NCI-H2196 treated with DMSO at 0.1 percent for 48 hours (cell line): ENCODE measurements at regions not wholly inside any gene's neighbourhood (a gene's known extent, or its start where the extent isn't known, plus 50 kb on each side); places are given as distances from the start of the nearest gene placed in this dataset.

Source experiments
- DNase-seq: peaks from one replicate; lab custom pipeline; 2025; ENCODE audit not compliant: unreplicated experiment; lab: John Stamatoyannopoulos, UW

DNA sequence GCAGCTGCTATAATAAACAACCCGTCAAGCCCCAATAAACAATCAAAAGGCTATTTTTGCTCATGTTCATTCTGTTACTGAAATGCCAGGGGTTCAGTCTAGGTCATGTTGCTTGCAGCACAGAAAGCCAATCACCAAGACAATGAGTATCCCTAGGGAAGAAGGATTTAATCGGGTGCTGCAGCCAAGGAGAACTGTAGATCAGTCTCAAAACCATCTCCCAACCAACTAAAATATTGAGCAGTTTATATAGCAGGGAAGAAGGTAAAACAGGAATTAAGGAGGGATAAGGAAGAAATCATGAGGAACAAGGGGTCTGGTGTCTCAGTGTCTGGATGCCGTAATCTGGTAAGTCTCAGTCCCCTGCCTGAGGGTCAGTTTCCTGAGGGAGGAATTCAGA is 169.5 kb downstream of the BLID start:
- DNase-seq = no peak

DNA sequence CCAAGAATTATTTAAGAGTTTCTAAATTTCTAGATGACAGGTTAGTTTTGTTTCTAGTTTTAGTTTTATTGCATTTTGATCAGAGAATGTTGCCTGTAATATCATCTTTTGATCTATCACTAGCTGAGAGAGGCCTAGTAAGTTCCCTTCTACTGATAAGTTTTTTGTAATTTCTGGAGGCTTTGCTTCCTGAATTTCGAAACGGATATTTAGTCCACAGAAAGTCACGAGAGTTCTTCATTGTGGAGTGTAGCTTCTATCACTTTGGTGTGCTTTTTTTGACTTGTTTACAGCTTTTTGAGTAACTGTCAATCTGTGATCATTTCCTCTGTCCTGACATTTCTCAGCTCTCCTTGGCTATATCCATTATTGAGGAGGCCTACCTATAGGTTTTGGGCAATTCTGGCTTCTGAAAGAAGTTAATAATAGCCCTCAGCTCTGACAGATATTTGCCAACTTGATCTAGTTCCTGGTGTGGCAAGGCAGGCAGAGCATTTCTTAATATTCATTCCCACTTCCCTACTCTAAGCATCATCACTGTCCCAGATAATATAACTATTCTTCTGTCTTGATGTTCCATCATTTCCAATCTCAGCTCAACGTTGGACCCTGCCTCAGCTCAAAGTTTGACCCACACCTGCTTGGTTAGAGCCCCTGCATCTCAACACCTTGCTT is 171.3 kb downstream of the BLID start:
- no peak for DNase-seq

DNA sequence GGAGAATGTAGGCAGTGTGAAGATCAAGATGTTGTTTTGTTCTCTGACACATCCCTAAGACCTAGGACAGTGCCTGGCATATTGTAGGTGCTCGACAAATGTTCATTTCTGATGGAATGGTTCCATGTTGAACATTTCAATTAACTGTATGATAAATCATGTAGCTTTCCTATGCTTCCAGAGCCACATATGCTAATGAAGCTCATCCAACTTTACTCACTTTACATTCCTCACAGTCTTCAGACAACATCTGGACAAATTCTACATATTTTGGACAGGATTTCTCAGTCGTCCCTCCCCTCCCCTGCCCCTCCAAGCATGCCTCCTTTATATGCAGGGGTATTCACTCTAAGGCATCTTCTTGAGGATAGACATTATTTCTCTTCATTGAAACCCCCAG is 177.9 kb downstream of the BLID start:
- no peak for DNase-seq

- no peak for DNase-seq
Measured at GRCh38 chr11:121936781-121937447, 179.1 kb downstream of the BLID start.

- DNase-seq = no peak
Measured at GRCh38 chr11:121936370-121936769, 179.6 kb downstream of the BLID start.

GRCh38 chr11:121933694-121934093 is 182.3 kb downstream of the BLID start:
- no peak for DNase-seq

- DNase-seq = no peak
Measured at GRCh38 chr11:121933294-121933693, 182.7 kb downstream of the BLID start.

DNA sequence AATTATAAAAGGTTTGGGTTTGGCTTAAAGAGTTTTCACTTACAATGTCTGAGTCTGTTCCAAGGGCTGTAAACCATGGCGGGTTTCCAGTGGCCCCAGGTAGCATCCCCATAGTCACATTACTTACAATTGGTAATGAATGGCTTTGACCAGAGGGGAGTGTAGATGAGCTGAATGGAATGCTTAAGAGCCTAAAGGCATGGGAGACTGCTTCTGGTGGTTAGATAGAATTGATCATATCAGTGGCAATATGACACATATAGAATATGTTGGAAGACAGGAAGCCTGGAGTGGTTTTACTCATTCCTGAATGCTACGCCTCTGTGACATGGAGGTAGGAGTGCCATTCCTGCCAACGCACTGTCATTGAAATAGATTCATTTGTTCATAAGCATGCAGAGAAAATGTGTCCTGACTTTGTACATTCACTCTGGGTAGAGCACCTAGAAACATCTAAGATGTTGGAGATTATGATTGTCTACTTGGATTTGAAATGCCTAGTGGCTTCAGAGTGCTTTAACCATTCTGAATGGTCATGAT is 183.3 kb downstream of the BLID start:
- DNase-seq = no peak

- no peak for DNase-seq
Measured at GRCh38 chr11:121931748-121932352, 184.2 kb downstream of the BLID start.

GRCh38 chr11:121931121-121931520 is 184.9 kb downstream of the BLID start:
- no peak for DNase-seq

DNA sequence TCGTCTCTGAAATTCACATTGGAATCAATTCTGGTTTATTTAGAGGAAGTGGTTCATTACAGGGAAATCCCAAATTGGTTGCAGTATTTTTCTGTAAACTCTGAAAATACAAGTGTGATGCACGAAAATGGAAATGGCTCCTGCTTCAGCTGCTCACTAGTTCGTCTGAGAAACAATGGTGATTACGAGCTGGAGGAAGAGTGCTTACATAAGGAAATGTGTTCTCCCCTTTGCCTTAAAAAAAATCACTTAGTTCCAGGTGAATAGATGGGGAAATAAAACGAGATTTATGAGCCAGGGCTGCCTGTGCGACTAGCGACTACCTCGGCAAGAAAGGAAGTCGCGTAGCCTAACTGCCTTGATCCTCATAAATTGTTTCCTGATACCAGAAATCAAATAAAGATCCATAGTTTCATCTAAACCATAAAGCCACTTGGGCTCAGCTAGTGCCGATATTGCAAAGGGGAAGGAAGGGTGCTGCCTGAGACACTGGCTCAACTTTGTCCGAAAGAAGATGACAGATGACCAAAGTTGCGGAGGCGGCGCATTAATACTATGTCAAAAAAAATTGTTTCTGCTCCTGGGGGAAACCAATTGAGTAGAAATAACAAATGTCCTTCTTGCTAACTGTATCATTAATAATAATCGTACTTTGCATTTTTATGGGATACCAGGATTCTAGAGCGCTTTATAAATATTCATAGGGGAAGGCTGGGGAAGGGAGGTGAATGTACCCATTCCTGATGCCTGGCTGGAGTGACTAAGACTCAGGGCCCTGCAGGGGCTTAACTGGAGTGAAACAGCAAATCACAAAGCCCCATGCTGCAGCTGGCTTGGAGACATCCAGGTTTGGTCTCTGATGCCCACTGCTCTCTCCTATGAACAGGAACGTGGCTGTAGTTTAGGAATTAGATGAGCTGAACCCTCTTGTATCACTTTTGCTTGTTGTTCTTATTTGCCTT is 185.7 kb downstream of the BLID start:
- no peak for DNase-seq

- no peak for DNase-seq
Measured at GRCh38 chr11:121929581-121929980, 186.4 kb downstream of the BLID start.

DNA sequence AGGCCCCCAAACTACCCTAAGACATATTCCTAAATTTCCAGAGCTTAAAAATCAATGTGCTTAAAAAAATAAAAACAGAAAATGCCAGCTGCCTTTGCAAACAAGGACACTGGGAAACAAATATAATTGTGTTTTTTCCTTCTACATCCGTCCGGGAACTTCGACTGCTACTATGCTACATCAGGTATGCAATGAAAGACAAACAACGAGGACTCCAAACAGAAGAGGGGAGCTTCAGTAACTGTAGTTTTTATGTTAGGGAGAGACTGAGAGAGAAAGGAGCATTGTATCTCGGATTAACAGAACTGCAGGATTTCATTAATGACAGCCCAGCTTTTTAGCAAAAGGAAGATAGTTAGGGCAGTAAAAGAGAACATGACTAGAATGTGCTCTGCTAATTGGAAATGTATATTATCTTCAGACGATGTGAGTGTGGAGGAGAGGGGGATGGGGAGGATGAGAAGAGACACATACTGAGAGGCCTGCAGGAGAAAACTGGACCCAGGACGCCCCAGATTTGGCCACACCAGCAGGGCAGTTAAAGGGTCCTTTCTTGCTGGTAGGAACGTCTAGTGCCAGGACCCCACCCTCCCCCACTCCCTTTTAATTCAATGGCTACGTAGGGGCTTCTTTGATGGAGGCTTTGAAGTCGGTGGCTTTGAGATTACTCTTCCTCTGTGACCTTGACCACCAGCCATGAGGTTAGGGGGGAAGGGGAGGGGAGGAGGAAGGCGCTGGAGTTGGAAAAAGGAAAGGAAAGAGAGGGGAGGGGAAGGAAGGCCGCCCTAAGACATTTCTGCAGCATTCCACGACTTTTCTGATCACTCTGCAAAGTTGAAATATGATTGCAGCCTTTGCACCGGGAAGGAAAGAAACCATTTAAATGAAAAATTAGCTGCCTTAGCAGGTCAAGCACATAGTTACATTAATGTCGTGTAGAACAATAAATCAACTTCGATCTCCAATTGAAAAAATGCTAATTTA is 187.1 kb downstream of the BLID start:
- DNase-seq = no peak

- DNase-seq = no peak
Measured at GRCh38 chr11:121927789-121928188, 188.2 kb downstream of the BLID start.

GRCh38 chr11:121927097-121927785 is 188.8 kb downstream of the BLID start:
- no peak for DNase-seq

DNA sequence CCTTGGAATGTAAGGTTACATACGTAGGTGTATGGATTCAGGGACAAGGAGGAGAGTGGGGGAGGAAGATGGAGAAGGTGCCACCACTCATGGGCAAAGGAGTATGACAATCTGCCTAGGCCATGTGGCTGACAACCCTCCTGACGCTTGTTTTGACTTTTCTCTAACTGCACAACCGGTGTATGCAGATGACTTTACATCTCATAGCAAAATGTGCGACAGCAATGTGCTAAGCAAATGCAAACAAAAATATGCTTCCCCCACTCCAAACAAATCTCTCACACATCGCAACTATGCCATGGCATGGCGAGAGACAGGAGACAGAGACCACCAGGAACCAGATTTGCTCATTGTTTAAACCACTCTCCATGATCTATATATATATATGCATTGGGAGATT is 191.8 kb downstream of the BLID start:
- DNase-seq = no peak

DNA sequence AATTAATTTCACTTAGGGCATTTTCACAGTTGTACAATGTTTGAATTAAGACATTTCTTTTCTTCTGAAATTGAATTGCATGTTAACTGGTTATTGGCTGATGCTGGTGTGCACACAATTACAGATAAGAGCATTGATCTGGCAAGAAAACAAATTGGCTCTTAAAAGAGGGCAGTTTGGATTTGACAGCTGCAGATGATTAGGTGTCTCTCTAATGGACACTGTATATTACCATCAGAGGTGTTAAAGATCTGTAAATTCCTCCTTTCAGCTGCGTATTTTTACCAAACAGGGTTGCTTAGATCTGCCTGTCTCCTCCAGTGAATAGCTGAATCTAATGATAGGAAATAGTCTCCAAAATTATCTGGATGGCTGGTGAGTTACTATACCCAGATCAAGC is 198.5 kb downstream of the BLID start:
- no peak for DNase-seq

GRCh38 chr11:121914508-121915059 is 201.4 kb downstream of the BLID start:
- DNase-seq = no peak

DNA sequence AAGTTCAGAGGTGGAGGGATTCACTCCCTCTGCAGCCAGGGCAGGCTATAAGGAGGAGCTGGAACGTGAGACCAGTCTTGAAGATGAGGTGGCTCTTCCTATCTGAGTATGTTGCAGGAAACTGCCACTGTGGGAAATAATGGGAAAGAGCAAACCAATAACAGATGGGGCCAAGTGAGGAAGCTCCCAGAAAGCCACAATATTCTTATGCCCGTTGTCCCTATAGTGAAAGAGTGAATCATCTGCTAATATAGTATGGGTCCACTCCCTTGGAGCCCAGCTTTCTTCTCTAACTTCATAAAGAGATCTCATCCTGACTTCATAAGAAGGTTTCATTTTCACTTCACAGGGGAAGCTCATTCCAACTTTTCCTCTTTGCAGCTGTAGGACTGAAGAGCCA is 206.4 kb downstream of the BLID start:
- no peak for DNase-seq
